Activated T-cell treated with anti-CD3 and anti-CD28 coated beads, Interleukin-2, amount 50 U/mL, for 1 hour (primary cell): ENCODE measurements at regions not wholly inside any gene's neighbourhood (a gene's known extent, or its start where the extent isn't known, plus 50 kb on each side); places are given as distances from the start of the nearest gene placed in this dataset.

ENCODE experiments used
- DNase-seq: peaks from one replicate; pipeline ENCODE4 v3.0.0-alpha.2; 2020

GRCh38 chr17:77637818-77638575 lies 320.5 kb upstream of the TNRC6C start:
- no peak for DNase-seq

DNA sequence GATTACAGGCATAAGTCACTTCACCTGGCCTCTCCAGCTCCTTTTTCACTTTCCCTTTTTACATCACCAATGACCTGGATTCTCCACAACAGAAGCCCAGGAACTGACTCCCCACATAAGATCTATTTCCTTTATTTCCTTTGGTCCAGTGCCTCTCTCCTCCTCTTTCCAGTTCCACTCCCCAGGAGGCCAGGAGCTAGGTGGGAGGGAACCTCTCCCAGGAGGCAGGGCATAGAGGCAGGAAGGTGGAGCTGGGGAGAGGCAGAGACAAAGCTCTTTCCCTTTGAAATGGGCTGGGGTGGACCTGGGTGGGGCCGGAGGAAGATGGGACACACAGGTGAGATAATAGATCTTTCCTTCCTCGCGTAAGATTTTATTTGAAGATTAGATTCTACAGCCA lies 318.3 kb upstream of the TNRC6C start:
- no peak for DNase-seq

GRCh38 chr17:77640916-77641605 lies 317.4 kb upstream of the TNRC6C start:
- DNase-seq, result no peak

- DNase-seq, result no peak
These were observed 316.8 kb upstream of the TNRC6C start for GRCh38 chr17:77641718-77642117.

- DNase-seq, result no peak
These were observed 314.1 kb upstream of the TNRC6C start for GRCh38 chr17:77644181-77645071.

- peak; percentile 59 for DNase-seq
These were observed 313.1 kb upstream of the TNRC6C start for GRCh38 chr17:77645072-77646045.

DNA sequence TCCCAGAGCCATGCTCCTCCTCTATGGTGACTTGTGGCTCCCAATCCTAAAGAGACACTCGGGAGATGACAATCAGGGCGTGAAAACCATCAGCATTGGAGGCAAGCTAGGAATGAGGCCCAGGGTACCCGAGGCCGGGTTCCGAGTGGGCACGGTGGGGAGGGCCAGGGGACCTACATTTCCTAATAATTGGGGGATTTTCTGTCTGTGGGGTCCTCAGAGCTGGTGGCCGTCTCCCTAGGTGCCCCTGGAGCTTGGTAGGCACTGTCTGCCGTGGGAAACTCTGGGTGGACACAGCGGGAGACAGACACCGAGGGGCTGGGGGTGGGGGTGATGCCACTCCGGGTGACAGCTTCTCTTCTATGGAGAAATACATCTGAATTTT lies 312.5 kb upstream of the TNRC6C start:
- DNase-seq, result no peak

- no peak for DNase-seq
These were observed 311.0 kb upstream of the TNRC6C start for GRCh38 chr17:77647531-77647930.

DNA sequence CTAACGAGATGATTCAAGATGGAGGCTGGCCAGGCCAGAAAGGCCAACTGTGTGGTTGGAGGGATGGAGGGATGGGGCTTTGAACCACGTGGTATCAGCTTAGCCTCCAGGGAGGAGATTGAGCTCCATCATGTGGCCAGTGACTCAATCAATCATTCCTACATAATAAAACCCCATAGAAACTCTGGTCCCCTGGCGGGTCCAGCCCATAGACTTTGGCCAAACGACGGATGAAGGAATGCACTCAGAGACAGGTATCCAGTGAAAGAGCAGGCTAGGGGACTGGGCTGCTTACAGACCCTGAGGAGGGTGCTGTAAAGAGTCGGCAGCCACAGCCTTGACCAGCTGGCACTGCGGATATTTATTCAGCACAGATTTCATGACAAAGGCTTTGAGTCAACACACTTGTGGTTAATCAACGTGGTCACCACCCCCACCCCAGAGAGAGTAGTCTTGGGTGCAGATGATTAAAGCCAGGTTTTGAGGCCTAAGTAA lies 308.7 kb upstream of the TNRC6C start:
- no peak for DNase-seq

DNA sequence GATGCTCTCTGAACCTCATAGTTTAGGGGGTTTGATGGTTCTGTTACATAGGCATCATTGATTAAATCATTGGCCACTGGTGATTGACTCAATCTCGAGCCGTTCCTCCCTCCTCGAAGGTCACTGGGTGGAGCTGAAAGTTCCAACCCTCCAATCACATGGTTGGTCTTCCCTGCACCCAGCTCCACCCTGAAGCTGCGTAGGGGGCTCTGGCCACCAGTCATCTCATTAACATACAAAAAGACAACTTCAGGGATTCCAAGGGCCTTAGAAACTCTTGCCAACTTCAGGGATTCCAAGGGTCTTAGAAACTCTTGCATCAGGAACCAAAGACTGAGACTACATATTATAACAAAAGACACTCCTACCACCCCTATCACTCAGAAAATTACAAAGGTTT lies 306.5 kb upstream of the TNRC6C start:
- no peak for DNase-seq

- DNase-seq, result no peak
These were observed 304.2 kb upstream of the TNRC6C start for GRCh38 chr17:77654296-77654695.

GRCh38 chr17:77654850-77655249 lies 303.7 kb upstream of the TNRC6C start:
- no peak for DNase-seq

- DNase-seq, result no peak
These were observed 302.4 kb upstream of the TNRC6C start for GRCh38 chr17:77656054-77656453.

DNA sequence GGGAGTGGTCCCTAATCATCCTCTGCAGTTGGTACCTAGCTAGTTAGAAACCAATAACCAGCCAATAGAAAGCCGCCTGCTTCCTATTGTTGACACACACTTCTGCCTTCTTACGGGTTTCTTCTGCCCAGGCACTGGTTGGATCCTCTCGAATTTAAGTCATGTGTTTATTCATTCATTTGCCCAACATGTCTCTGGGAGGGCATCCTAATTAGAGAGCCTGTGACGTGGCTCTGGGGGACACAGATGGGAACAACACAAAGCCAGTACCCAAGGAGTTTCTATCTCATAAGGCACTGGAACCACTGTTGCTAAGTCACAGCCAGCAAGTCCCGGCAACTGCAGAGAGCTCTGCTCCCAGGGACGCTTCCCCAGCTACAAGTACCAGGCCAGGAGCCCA lies 300.7 kb upstream of the TNRC6C start:
- no peak for DNase-seq

- DNase-seq, result no peak
These were observed 298.0 kb upstream of the TNRC6C start for GRCh38 chr17:77660524-77660923.

DNA sequence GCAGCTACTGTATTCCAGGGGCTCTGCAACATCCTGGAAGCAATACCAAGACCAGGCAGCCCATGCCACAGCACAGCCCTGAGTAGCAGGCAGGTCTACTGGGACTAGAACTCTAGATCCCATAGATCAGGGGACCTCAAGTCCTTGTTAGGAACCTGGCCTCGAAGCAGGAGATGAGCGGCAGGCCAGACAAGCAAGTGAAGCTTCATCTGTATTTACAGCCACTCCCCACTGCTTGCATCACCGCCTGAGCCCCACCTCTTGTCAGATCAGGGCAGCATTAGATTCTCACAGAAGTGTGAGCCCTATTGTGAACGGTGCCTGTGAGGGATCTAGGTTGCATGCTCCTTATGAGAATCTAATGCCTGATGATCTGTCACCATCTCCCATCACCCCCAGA lies 295.7 kb upstream of the TNRC6C start:
- no peak for DNase-seq

GRCh38 chr17:77664097-77664729 lies 294.3 kb upstream of the TNRC6C start:
- no peak for DNase-seq

DNA sequence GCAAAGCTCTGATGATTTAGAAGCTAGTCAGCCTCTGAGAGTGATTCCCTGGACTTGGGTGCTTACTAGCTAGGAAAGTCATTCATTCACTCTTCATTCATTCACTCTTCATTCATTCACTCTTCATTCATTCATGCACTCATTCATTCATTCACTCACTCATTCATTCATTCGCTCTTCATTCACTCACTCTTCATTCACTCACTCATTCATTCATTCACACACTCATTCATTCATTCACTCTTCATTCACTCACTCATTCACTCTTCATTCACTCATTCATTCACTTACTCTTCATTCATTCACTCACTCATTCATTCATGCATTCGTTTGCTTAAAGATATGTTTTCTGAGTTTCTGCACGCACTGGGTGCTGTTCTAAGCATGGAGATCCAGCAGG lies 292.7 kb upstream of the TNRC6C start:
- no peak for DNase-seq

- no peak for DNase-seq
These were observed 292.0 kb upstream of the TNRC6C start for GRCh38 chr17:77666462-77666861.

- DNase-seq, result peak; percentile 69
These were observed 291.6 kb upstream of the TNRC6C start for GRCh38 chr17:77666881-77667395.

GRCh38 chr17:77667478-77667877 lies 291.0 kb upstream of the TNRC6C start:
- no peak for DNase-seq
